ENCODE measurements at regions not wholly inside any gene's neighbourhood (a gene's known extent, or its start where the extent isn't known, plus 50 kb on each side); places are given as distances from the start of the nearest gene placed in this dataset.

DNA sequence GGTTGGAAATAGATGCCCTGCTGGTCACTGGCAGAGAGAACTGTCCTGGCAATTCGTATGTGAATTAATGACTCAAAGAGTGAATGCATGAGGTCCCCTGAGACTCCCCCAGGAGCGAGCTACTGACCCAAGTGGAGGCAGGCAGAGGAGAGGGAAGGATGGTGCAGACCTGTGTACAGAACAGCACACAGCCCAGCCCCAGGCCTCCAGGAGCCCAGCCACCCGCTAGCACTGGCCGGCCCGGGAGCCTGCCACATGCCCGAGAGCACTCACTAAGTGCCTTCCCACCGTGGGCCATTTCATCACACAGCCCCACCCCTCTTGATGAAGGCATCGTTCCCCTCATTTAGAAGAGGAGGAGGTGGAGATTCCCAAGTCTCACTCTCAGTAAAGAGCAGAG, 62.0 kb upstream of the IGSF21 start:
- intact Hi-C loops (cut with DNase I; ENCODE audit: low total_unique reads): no loop called here
- peaks cover 0 to 36% (median 0%) of the 10 kb centered on the region in 7 donors for H3K27me3 ChIP-seq (replicated peaks in 1 of 7)
- no peaks in the 10 kb centered on the region for H3K9me3 ChIP-seq
- 40 to 69% (median 56%) methylated on average over 8 of the region's 8 CpGs for WGBS, 5 donors
- H3K36me3 ChIP-seq: no peaks in the 10 kb centered on the region
- peaks cover 0 to 18% (median 6%) of the 10 kb centered on the region in 6 donors for H3K4me1 ChIP-seq
- no peak overlapping the region for H3K27ac ChIP-seq
- no peak overlapping the region for H3K4me3 ChIP-seq
- DNase-seq: no peak
- TF ChIP-seq CTCF (IDR thresholded peaks at IDR 0.05 in 8 of 11, conservative IDR thresholded peaks at IDR 0.05 in 3 of 11) (no peak), POLR2AphosphoS5 (IDR thresholded peaks at IDR 0.05) (no peak), POLR2A (IDR thresholded peaks at IDR 0.05) (no peak)

- WGBS, 5 donors: 89 to 100% (median 91%) methylated on average over 3 of the region's 3 CpGs
- no peak for DNase-seq
- Histone ChIP-seq H3K36me3 (no peaks in the 10 kb centered on the region), H3K9me3 (no peaks in the 10 kb centered on the region), H3K4me1 (peaks cover 0 to 9% (median under 1%) of the 10 kb centered on the region in 6 donors), H3K27me3 (replicated peaks in 1 of 7) (peaks cover 0 to 42% (median 0%) of the 10 kb centered on the region in 7 donors), H3K4me3 (no peak overlapping the region), H3K27ac (no peak overlapping the region)
- TF ChIP-seq CTCF (IDR thresholded peaks at IDR 0.05 in 8 of 11, conservative IDR thresholded peaks at IDR 0.05 in 3 of 11): no peak
- no peak for TF ChIP-seq POLR2AphosphoS5 (IDR thresholded peaks at IDR 0.05)
- no peak for TF ChIP-seq POLR2A (IDR thresholded peaks at IDR 0.05)
- intact Hi-C loops (cut with DNase I; ENCODE audit: low total_unique reads): no loop called here
Measured at GRCh38 chr1:18047122-18047521, 60.5 kb upstream of the IGSF21 start.

DNA sequence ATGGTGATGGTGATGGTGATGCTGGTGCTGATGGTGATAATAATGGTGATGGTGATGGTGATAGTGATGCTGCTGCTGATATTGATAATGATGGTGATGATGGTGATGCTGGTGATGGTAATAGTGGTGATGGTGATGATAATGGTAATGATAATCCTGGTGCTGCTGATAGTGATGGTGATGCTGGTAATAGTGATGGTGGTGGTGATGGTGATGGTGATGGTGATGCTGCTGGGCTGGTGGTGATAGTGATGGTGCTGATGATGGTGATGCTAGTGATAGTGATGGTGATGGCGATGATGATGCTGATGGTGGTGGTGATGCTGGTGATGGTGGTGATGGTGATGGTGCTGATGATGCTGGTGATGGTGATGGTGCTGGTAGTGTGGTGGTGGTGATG, 58.4 kb upstream of the IGSF21 start:
- Histone ChIP-seq H3K4me3 (no peak overlapping the region), H3K36me3 (no peaks in the 10 kb centered on the region), H3K27ac (no peak overlapping the region), H3K27me3 (replicated peaks in 1 of 7) (peaks cover 0 to 36% (median 0%) of the 10 kb centered on the region in 7 donors), H3K9me3 (no peaks in the 10 kb centered on the region), H3K4me1 (no peaks in the 10 kb centered on the region)
- TF ChIP-seq POLR2AphosphoS5 (IDR thresholded peaks at IDR 0.05) (no peak), POLR2A (IDR thresholded peaks at IDR 0.05) (no peak), CTCF (IDR thresholded peaks at IDR 0.05 in 8 of 11, conservative IDR thresholded peaks at IDR 0.05 in 3 of 11) (no peak)
- 91 to 100% (median 96%) methylated on average over 1 of the region's 1 CpG for WGBS, 5 donors
- intact Hi-C loops (cut with DNase I; ENCODE audit: low total_unique reads): no loop called here
- no peak for DNase-seq

DNA sequence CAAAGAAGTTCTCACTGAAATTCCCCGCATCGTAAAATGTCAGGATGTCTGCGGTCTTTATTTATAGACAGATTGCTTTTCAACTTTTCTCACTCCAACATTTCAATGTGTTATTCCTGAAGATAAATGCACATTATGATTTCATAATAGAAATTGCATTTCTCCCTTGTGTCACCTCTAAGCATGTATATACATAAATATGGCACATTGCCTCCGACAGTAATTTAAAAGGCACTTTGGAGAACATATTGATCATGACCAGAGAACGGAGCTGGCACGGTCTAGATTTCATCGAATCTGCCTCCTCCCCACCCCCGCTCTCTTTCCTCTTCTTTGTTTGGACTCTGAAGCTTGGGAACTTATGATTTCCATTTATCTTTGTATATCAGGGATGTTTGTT, 54.9 kb upstream of the IGSF21 start:
- peaks cover 0 to 33% (median 3%) of the 10 kb centered on the region in 7 donors for H3K27me3 ChIP-seq (replicated peaks in 1 of 7)
- intact Hi-C loops (cut with DNase I; ENCODE audit: low total_unique reads): no loop called here
- no peaks in the 10 kb centered on the region for H3K9me3 ChIP-seq
- 81 to 92% (median 86%) methylated on average over 8 of the region's 8 CpGs for WGBS, 5 donors
- H3K4me1 ChIP-seq: no peaks in the 10 kb centered on the region
- no peaks in the 10 kb centered on the region for H3K36me3 ChIP-seq
- TF ChIP-seq CTCF (IDR thresholded peaks at IDR 0.05 in 8 of 11, conservative IDR thresholded peaks at IDR 0.05 in 3 of 11) (no peak), POLR2A (IDR thresholded peaks at IDR 0.05) (no peak), POLR2AphosphoS5 (IDR thresholded peaks at IDR 0.05) (no peak)
- H3K4me3 ChIP-seq: no peak overlapping the region
- H3K27ac ChIP-seq: no peak overlapping the region
- DNase-seq: no peak

Measured in spleen (tissue), 11 donors.